Panc1 (cell line): ENCODE measurements at regions not wholly inside any gene's neighbourhood (a gene's known extent, or its start where the extent isn't known, plus 50 kb on each side); places are given as distances from the start of the nearest gene placed in this dataset.

Experiments
- ATAC-seq: fragments of 200-7000 bp; cut with Tn5 transposase; 2 replicates; pipeline ENCODE4 v1.9.1; 2020; ENCODE audit warnings: mild to moderate bottlenecking, moderate library complexity
- BruUV-seq: library from RNA; stranded (reverse); fragments of 400-500 nt; replicated peaks from 2 replicates; lab custom pipeline; 2021; lab: Mats Ljungman, UMichigan
- CTCF ChIA-PET: fragments of 300-600 bp; sonication (Branson Sonifier 250); formaldehyde crosslinking; loops from one replicate; lab custom pipeline; 2022; ENCODE audit warnings: antibody characterized with exemption; lab: Charles Lee
- POLR2A ChIA-PET: fragments of 300-600 bp; sonication (Branson Sonifier 250); formaldehyde crosslinking; loops from one replicate; lab custom pipeline; 2022; ENCODE audit warnings: antibody characterized with exemption; lab: Charles Lee
- DNase-seq: peaks from one replicate; pipeline ENCODE4 v3.0.0-alpha.2; 2010; ENCODE audit warnings: low read depth, low spot score
- H3K27ac ChIP-seq: 2 replicates; pipeline ENCODE4 v1.5.1; 2011; ENCODE audit warnings: mild to moderate bottlenecking, low read length, inconsistent platforms
- H3K27me3 ChIP-seq: fragments of 200-500 bp; sonication (Bioruptor generic); 2 replicates; pipeline ENCODE4 v1.6.0; 2014; ENCODE audit warnings: low read length, inconsistent platforms; ENCODE audit not compliant: control insufficient read depth, insufficient read depth
- H3K36me3 ChIP-seq: fragments of 200-500 bp; sonication (Bioruptor generic); 2 replicates; pipeline ENCODE4 v1.5.1; 2014; ENCODE audit warnings: inconsistent platforms, mild to moderate bottlenecking, low read length, moderate library complexity; ENCODE audit not compliant: control insufficient read depth, insufficient read depth
- H3K4me1 ChIP-seq: 2 replicates; pipeline ENCODE4 v1.5.1; 2011; ENCODE audit warnings: inconsistent platforms, mild to moderate bottlenecking, low read length, moderate library complexity; ENCODE audit not compliant: control insufficient read depth, insufficient read depth
- H3K4me3 ChIP-seq, 2 experiments: 2 replicates each; pipeline ENCODE4 v1.5.1; 2011 to 2012; ENCODE audit warnings: low read depth in 2 of 2, low read length in 2 of 2, mild to moderate bottlenecking in 2 of 2, inconsistent platforms in 1 of 2, moderate library complexity in 1 of 2
- H3K9me3 ChIP-seq: fragments of 200-500 bp; sonication (Bioruptor generic); 2 replicates; pipeline ENCODE4 v1.5.1; 2014; ENCODE audit warnings: low read depth, mild to moderate bottlenecking, inconsistent platforms, low read length, moderate library complexity; ENCODE audit not compliant: control insufficient read depth, insufficient read depth
- POLR2AphosphoS5 ChIP-seq: IDR thresholded peaks from 2 replicates; pipeline ENCODE4 v1.6.1; 2012; ENCODE audit warnings: mild to moderate bottlenecking, low read depth, low read length, moderate library complexity
- SIN3A ChIP-seq: IDR thresholded peaks from 2 replicates; pipeline ENCODE4 v1.6.1; 2012; ENCODE audit warnings: low read depth, mild to moderate bottlenecking, low read length, moderate library complexity, borderline replicate concordance; ENCODE audit not compliant: insufficient read depth
- TCF7L2 ChIP-seq: IDR thresholded peaks from 2 replicates; pipeline ENCODE4 v1.6.1; 2011; ENCODE audit warnings: mild to moderate bottlenecking, low read depth, low read length, inconsistent platforms
- in situ Hi-C: cut with HindIII; loops from 2 replicates; pipeline ENCODE4 v1.10.0; 2016; ENCODE audit warnings: low sequenced_read_pairs, low pct_unique_long_range_greater_than_20kb
- intact Hi-C: fragments of 100-400 bp; cut with micrococcal nuclease; formaldehyde crosslinking; loops from one replicate; pipeline ENCODE4 v1.10.0; 2022; ENCODE audit not compliant: unreplicated experiment
- TF ChIP-seq, protein P1 (sequence below), 2 experiments: IDR thresholded peaks; 2 replicates each; pipeline ENCODE4 v1.6.1; 2011 to 2012; ENCODE audit warnings: low read depth in 2 of 2, control low read depth in 1 of 2, low read length in 1 of 2, mild to moderate bottlenecking in 1 of 2, moderate library complexity in 1 of 2; ENCODE audit not compliant: insufficient read depth in 1 of 2
- TF ChIP-seq, protein P2 (sequence below): fragments of 450-650 bp; IDR thresholded peaks from 2 replicates; pipeline ENCODE4 v1.5.1; 2017; ENCODE audit warnings: mild to moderate bottlenecking

GRCh38 chr5:175784230-175784629, 87.1 kb upstream of the CPLX2 start:
- no TSS peak for BruUV-seq
- Histone ChIP-seq H3K27me3 (0 out of 2 replicates have a peak, but pooled peaks cover 6% of the 10 kb centered on the region), H3K9me3 (no peaks in the 10 kb centered on the region), H3K4me1 (no peaks in the 10 kb centered on the region), H3K36me3 (no peaks in the 10 kb centered on the region), H3K4me3 (no peak overlapping the region), H3K27ac (no peak overlapping the region)
- in situ Hi-C loops (no loop called here), intact Hi-C loops (no loop called here)
- TF ChIP-seq, protein P1, sequence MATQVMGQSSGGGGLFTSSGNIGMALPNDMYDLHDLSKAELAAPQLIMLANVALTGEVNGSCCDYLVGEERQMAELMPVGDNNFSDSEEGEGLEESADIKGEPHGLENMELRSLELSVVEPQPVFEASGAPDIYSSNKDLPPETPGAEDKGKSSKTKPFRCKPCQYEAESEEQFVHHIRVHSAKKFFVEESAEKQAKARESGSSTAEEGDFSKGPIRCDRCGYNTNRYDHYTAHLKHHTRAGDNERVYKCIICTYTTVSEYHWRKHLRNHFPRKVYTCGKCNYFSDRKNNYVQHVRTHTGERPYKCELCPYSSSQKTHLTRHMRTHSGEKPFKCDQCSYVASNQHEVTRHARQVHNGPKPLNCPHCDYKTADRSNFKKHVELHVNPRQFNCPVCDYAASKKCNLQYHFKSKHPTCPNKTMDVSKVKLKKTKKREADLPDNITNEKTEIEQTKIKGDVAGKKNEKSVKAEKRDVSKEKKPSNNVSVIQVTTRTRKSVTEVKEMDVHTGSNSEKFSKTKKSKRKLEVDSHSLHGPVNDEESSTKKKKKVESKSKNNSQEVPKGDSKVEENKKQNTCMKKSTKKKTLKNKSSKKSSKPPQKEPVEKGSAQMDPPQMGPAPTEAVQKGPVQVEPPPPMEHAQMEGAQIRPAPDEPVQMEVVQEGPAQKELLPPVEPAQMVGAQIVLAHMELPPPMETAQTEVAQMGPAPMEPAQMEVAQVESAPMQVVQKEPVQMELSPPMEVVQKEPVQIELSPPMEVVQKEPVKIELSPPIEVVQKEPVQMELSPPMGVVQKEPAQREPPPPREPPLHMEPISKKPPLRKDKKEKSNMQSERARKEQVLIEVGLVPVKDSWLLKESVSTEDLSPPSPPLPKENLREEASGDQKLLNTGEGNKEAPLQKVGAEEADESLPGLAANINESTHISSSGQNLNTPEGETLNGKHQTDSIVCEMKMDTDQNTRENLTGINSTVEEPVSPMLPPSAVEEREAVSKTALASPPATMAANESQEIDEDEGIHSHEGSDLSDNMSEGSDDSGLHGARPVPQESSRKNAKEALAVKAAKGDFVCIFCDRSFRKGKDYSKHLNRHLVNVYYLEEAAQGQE (IDR thresholded peaks at IDR 0.05; ENCODE audit: insufficient read depth in 1 of 2, low read depth in 2 of 2, low read length in 1 of 2): no peak
- TF ChIP-seq POLR2AphosphoS5: no peak
- TF ChIP-seq SIN3A: no peak
- TF ChIP-seq TCF7L2: no peak
- TF ChIP-seq, protein P2, sequence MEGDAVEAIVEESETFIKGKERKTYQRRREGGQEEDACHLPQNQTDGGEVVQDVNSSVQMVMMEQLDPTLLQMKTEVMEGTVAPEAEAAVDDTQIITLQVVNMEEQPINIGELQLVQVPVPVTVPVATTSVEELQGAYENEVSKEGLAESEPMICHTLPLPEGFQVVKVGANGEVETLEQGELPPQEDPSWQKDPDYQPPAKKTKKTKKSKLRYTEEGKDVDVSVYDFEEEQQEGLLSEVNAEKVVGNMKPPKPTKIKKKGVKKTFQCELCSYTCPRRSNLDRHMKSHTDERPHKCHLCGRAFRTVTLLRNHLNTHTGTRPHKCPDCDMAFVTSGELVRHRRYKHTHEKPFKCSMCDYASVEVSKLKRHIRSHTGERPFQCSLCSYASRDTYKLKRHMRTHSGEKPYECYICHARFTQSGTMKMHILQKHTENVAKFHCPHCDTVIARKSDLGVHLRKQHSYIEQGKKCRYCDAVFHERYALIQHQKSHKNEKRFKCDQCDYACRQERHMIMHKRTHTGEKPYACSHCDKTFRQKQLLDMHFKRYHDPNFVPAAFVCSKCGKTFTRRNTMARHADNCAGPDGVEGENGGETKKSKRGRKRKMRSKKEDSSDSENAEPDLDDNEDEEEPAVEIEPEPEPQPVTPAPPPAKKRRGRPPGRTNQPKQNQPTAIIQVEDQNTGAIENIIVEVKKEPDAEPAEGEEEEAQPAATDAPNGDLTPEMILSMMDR: no peak
- DNase-seq: no peak
- ChIA-PET CTCF (no interaction called here), POLR2A (no interaction called here)
- ATAC-seq: no peak

- no peak overlapping the region for H3K27ac ChIP-seq
- no TSS peak for BruUV-seq
- H3K4me1 ChIP-seq: no peaks in the 10 kb centered on the region
- no peaks in the 10 kb centered on the region for H3K9me3 ChIP-seq
- DNase-seq (no peak), ATAC-seq (no peak)
- H3K27me3 ChIP-seq: 0 out of 2 replicates have a peak, but pooled peaks cover 8% of the 10 kb centered on the region
- intact Hi-C loops: no loop called here
- no peak for TF ChIP-seq TCF7L2
- TF ChIP-seq, protein P1 (IDR thresholded peaks at IDR 0.05; ENCODE audit: insufficient read depth in 1 of 2, low read depth in 2 of 2, low read length in 1 of 2): no peak
- no peak for TF ChIP-seq SIN3A
- TF ChIP-seq, protein P2: no peak
- no peak for TF ChIP-seq POLR2AphosphoS5
- no peaks in the 10 kb centered on the region for H3K36me3 ChIP-seq
- ChIA-PET CTCF (no interaction called here), POLR2A (no interaction called here)
- no peak overlapping the region for H3K4me3 ChIP-seq
- in situ Hi-C loops: no loop called here
Measured at GRCh38 chr5:175785681-175786080, 85.7 kb upstream of the CPLX2 start.
